ENCODE measurements at regions not wholly inside any gene's neighbourhood (a gene's known extent, or its start where the extent isn't known, plus 50 kb on each side); places are given as distances from the start of the nearest gene placed in this dataset.

DNA sequence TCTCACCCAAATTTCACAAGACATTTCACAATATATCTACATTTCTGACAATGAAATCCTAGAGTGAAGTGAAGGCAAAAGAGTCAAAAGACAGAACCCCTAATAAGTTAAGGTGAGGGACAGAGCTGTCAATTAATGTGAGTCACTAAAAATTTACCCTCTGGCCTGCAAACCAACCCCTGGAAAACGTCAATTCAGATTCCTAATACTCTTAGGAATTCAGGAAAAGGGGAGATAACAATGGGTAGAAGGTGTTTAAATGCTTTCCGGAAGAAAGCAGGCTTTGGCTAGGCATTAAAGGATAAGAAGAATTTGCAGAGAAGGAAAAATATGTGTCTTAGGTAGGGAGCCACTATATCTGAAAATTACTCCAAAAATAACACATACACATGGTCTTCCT, 299.6 kb downstream of the INHBA start:
- Histone ChIP-seq H3K4me3 (ENCODE audit: low read length, poor library complexity, severe bottlenecking) (no peak overlapping the region), H3F3A (ENCODE audit: low read depth) (no peaks in the 10 kb centered on the region), H3K4me1 (ENCODE audit: insufficient read depth, low read length, poor library complexity, severe bottlenecking) (no peaks in the 10 kb centered on the region), H2AFZ (ENCODE audit: low read length) (no peak overlapping the region), H3K4me2 (ENCODE audit: low read depth, low read length, poor library complexity, severe bottlenecking) (no peak overlapping the region), H3K9ac (ENCODE audit: low read depth, low read length, poor library complexity, severe bottlenecking) (no peak overlapping the region), H3K79me2 (ENCODE audit: insufficient read depth, low read length) (no peaks in the 10 kb centered on the region), H4K20me1 (ENCODE audit: insufficient read depth, low read length, poor library complexity, severe bottlenecking) (no peaks in the 10 kb centered on the region), H3K9me2 (replicated peaks; ENCODE audit: low read depth, low read length) (no peaks in the 10 kb centered on the region), H3K9me3 (ENCODE audit: insufficient read depth, low read depth, low read length) (no peaks in the 10 kb centered on the region), H3K36me3 (ENCODE audit: insufficient read depth, low read length) (no peaks in the 10 kb centered on the region), H3K27me3 (ENCODE audit: insufficient read depth, low read length, poor library complexity, severe bottlenecking) (no peaks in the 10 kb centered on the region)
- TF ChIP-seq, protein P1, sequence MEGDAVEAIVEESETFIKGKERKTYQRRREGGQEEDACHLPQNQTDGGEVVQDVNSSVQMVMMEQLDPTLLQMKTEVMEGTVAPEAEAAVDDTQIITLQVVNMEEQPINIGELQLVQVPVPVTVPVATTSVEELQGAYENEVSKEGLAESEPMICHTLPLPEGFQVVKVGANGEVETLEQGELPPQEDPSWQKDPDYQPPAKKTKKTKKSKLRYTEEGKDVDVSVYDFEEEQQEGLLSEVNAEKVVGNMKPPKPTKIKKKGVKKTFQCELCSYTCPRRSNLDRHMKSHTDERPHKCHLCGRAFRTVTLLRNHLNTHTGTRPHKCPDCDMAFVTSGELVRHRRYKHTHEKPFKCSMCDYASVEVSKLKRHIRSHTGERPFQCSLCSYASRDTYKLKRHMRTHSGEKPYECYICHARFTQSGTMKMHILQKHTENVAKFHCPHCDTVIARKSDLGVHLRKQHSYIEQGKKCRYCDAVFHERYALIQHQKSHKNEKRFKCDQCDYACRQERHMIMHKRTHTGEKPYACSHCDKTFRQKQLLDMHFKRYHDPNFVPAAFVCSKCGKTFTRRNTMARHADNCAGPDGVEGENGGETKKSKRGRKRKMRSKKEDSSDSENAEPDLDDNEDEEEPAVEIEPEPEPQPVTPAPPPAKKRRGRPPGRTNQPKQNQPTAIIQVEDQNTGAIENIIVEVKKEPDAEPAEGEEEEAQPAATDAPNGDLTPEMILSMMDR (conservative IDR thresholded peaks at IDR 0.05; ENCODE audit: low read length), result no peak
- no peak for TF ChIP-seq EZH2phosphoT487 (IDR thresholded peaks at IDR 0.05; ENCODE audit: borderline replicate concordance)

GRCh38 chr7:41401833-41402232, 301.1 kb downstream of the INHBA start:
- no peaks in the 10 kb centered on the region for H3F3A ChIP-seq (ENCODE audit: low read depth)
- no peaks in the 10 kb centered on the region for H3K27me3 ChIP-seq (ENCODE audit: insufficient read depth, low read length, poor library complexity, severe bottlenecking)
- H3K79me2 ChIP-seq (ENCODE audit: insufficient read depth, low read length), result no peaks in the 10 kb centered on the region
- H3K4me1 ChIP-seq (ENCODE audit: insufficient read depth, low read length, poor library complexity, severe bottlenecking), result no peaks in the 10 kb centered on the region
- no peak overlapping the region for H2AFZ ChIP-seq (ENCODE audit: low read length)
- H3K4me2 ChIP-seq (ENCODE audit: low read depth, low read length, poor library complexity, severe bottlenecking), result no peak overlapping the region
- TF ChIP-seq, protein P1 (conservative IDR thresholded peaks at IDR 0.05; ENCODE audit: low read length), result no peak
- TF ChIP-seq EZH2phosphoT487 (IDR thresholded peaks at IDR 0.05; ENCODE audit: borderline replicate concordance), result no peak
- H3K9me2 ChIP-seq (replicated peaks; ENCODE audit: low read depth, low read length), result no peaks in the 10 kb centered on the region
- no peaks in the 10 kb centered on the region for H4K20me1 ChIP-seq (ENCODE audit: insufficient read depth, low read length, poor library complexity, severe bottlenecking)
- H3K4me3 ChIP-seq (ENCODE audit: low read length, poor library complexity, severe bottlenecking), result no peak overlapping the region
- H3K9me3 ChIP-seq (ENCODE audit: insufficient read depth, low read depth, low read length), result no peaks in the 10 kb centered on the region
- no peak overlapping the region for H3K9ac ChIP-seq (ENCODE audit: low read depth, low read length, poor library complexity, severe bottlenecking)
- H3K36me3 ChIP-seq (ENCODE audit: insufficient read depth, low read length), result no peaks in the 10 kb centered on the region

- no peaks in the 10 kb centered on the region for H3K79me2 ChIP-seq (ENCODE audit: insufficient read depth, low read length)
- H4K20me1 ChIP-seq (ENCODE audit: insufficient read depth, low read length, poor library complexity, severe bottlenecking), result no peaks in the 10 kb centered on the region
- no peaks in the 10 kb centered on the region for H3F3A ChIP-seq (ENCODE audit: low read depth)
- H3K9me3 ChIP-seq (ENCODE audit: insufficient read depth, low read depth, low read length), result no peaks in the 10 kb centered on the region
- no peaks in the 10 kb centered on the region for H3K9me2 ChIP-seq (replicated peaks; ENCODE audit: low read depth, low read length)
- no peak for TF ChIP-seq EZH2phosphoT487 (IDR thresholded peaks at IDR 0.05; ENCODE audit: borderline replicate concordance)
- TF ChIP-seq, protein P1 (conservative IDR thresholded peaks at IDR 0.05; ENCODE audit: low read length), result no peak
- H3K27me3 ChIP-seq (ENCODE audit: insufficient read depth, low read length, poor library complexity, severe bottlenecking), result no peaks in the 10 kb centered on the region
- no peak overlapping the region for H2AFZ ChIP-seq (ENCODE audit: low read length)
- H3K4me1 ChIP-seq (ENCODE audit: insufficient read depth, low read length, poor library complexity, severe bottlenecking), result no peaks in the 10 kb centered on the region
- H3K9ac ChIP-seq (ENCODE audit: low read depth, low read length, poor library complexity, severe bottlenecking), result no peak overlapping the region
- no peak overlapping the region for H3K4me2 ChIP-seq (ENCODE audit: low read depth, low read length, poor library complexity, severe bottlenecking)
- H3K36me3 ChIP-seq (ENCODE audit: insufficient read depth, low read length), result no peaks in the 10 kb centered on the region
- no peak overlapping the region for H3K4me3 ChIP-seq (ENCODE audit: low read length, poor library complexity, severe bottlenecking)
These were observed 303.7 kb downstream of the INHBA start for GRCh38 chr7:41399171-41399570.
